K562 (cell line): ENCODE measurements at regions not wholly inside any gene's neighbourhood (a gene's known extent, or its start where the extent isn't known, plus 50 kb on each side); places are given as distances from the start of the nearest gene placed in this dataset.
A peak's percentile ranks its signal among the peaks of the same experiment; 100 is the strongest.

Experiments
- CTCFL ChIP-seq: IDR thresholded peaks from 2 replicates; pipeline ENCODE4 v1.6.1; 2011; ENCODE audit warnings: borderline replicate concordance, low read depth, mild to moderate bottlenecking, moderate library complexity, low read length; ENCODE audit not compliant: insufficient read depth, poor library complexity, severe bottlenecking
- EHMT2 ChIP-seq: fragments of 450-650 bp; IDR thresholded peaks from 2 replicates; pipeline ENCODE4 v1.6.1; 2018; ENCODE audit warnings: antibody characterized with exemption
- ELK3 ChIP-seq: fragments of 450-650 bp; formaldehyde crosslinking; IDR thresholded peaks from 2 replicates; pipeline ENCODE4 v1.4.0; 2020; ENCODE audit warnings: mild to moderate bottlenecking
- FOXP1 ChIP-seq: sonication (generic); formaldehyde crosslinking; IDR thresholded peaks from 2 replicates; pipeline ENCODE4 v1.8.0; 2022; ENCODE audit warnings: mild to moderate bottlenecking, missing genetic modification reagents
- HIVEP1 ChIP-seq: fragments of 250-450 bp; sonication (Bioruptor Pico); IDR thresholded peaks from 2 replicates; pipeline ENCODE4 v1.4.0; 2020; ENCODE audit warnings: mild to moderate bottlenecking
- PHF8 ChIP-seq: fragments of 200-600 bp; sonication (generic); IDR thresholded peaks from 2 replicates; pipeline ENCODE4 v1.6.1; 2012; ENCODE audit warnings: mixed run types, mild to moderate bottlenecking, inconsistent platforms, low read length, moderate library complexity, borderline replicate concordance
- PRDM10 ChIP-seq: fragments of 450-650 bp; IDR thresholded peaks from 2 replicates; pipeline ENCODE4 v1.6.1; 2018; ENCODE audit not compliant: partially characterized antibody
- SFPQ ChIP-seq: fragments of 200-400 bp; formaldehyde crosslinking; IDR thresholded peaks from 2 replicates; pipeline ENCODE4 v1.6.1; 2017; ENCODE audit warnings: mild to moderate bottlenecking, low read depth, low read length, moderate library complexity
- SMARCC2 ChIP-seq: fragments of 450-650 bp; IDR thresholded peaks from 2 replicates; pipeline ENCODE4 v1.6.1; 2017; ENCODE audit warnings: antibody characterized with exemption, moderate library complexity, mild to moderate bottlenecking, low read depth
- SMC3 ChIP-seq: conservative IDR thresholded peaks from 2 replicates; pipeline ENCODE4 v1.6.1; 2011; ENCODE audit warnings: low read depth, low read length, improper control_type of control experiment; ENCODE audit not compliant: insufficient read depth
- TEAD4 ChIP-seq, 2 experiments: sonication (generic) in 1 of 2; formaldehyde crosslinking in 1 of 2; IDR thresholded peaks; 2 replicates each; pipeline versions ENCODE4 v1.6.1 to v1.8.0; 2012 to 2022; ENCODE audit warnings: borderline replicate concordance in 1 of 2, inconsistent platforms in 1 of 2, low read length in 1 of 2, mild to moderate bottlenecking in 1 of 2, missing genetic modification reagents in 1 of 2
- ZNF217 ChIP-seq: sonication (generic); formaldehyde crosslinking; IDR thresholded peaks from 2 replicates; pipeline ENCODE4 v1.8.0; 2022; ENCODE audit warnings: mild to moderate bottlenecking, missing genetic modification reagents
- ZNF274 ChIP-seq: IDR thresholded peaks from 2 replicates; pipeline ENCODE4 v1.6.1; 2011; ENCODE audit warnings: low read depth, mild to moderate bottlenecking, low read length, moderate library complexity, borderline replicate concordance
- ZNF280A ChIP-seq: fragments of 450-650 bp; IDR thresholded peaks from 2 replicates; pipeline ENCODE4 v1.6.1; 2018; ENCODE audit warnings: mild to moderate bottlenecking, low read depth; ENCODE audit not compliant: partially characterized antibody
- ZNF699 ChIP-seq: fragments of 250-450 bp; sonication (Bioruptor Pico); IDR thresholded peaks from 2 replicates; pipeline ENCODE4 v1.8.0; 2021; ENCODE audit warnings: mild to moderate bottlenecking, moderate library complexity; ENCODE audit not compliant: insufficient replicate concordance
- ZZZ3 ChIP-seq: fragments of 450-650 bp; IDR thresholded peaks from 2 replicates; pipeline ENCODE4 v1.6.1; 2016; ENCODE audit warnings: antibody characterized with exemption, mild to moderate bottlenecking, moderate library complexity

GRCh38 chr3:13972679-13973379, 93.0 kb upstream of the WNT7A start (continued):
- TF ChIP-seq SMARCC2 (no peak), FOXP1 (CRISPR knock-in tag) (no peak), ELK3 (no peak), ZZZ3 (no peak), ZNF280A (peak; percentile 67), ZNF217 (CRISPR knock-in tag) (no peak), SMC3 (no peak), HIVEP1 (CRISPR knock-in tag) (no peak), SFPQ (no peak), ZNF699 (no peak), PHF8 (no peak), PRDM10 (no peak), ZNF274 (no peak), CTCFL (no peak), EHMT2 (no peak), TEAD4 (IDR thresholded peaks at IDR 0.05; ENCODE audit: low read length) (no peak), TEAD4 (CRISPR knock-in tag; IDR thresholded peaks at IDR 0.05; ENCODE audit: borderline replicate concordance) (no peak)
